Tibial nerve (tissue), 4 donors: ENCODE measurements at regions not wholly inside any gene's neighbourhood (a gene's known extent, or its start where the extent isn't known, plus 50 kb on each side); places are given as distances from the start of the nearest gene placed in this dataset.

ENCODE experiments used
- CTCF ChIP-seq, 5 experiments: fragments of 200-600 bp in 3 of 5; fragments of 450-650 bp in 2 of 5; sonication (generic) in 3 of 5; IDR thresholded peaks; one replicate each; pipeline ENCODE4 v1.5.1; 2016 to 2019; ENCODE audit warnings: antibody characterized with exemption in 5 of 5, mild to moderate bottlenecking in 3 of 5, moderate library complexity in 2 of 5
- EP300 ChIP-seq, 2 donors: sonication (generic); formaldehyde crosslinking; IDR thresholded peaks; one replicate each; pipeline ENCODE4 v1.6.1; 2017; ENCODE audit warnings: antibody characterized with exemption in 2 of 2, mild to moderate bottlenecking in 1 of 2

DNA sequence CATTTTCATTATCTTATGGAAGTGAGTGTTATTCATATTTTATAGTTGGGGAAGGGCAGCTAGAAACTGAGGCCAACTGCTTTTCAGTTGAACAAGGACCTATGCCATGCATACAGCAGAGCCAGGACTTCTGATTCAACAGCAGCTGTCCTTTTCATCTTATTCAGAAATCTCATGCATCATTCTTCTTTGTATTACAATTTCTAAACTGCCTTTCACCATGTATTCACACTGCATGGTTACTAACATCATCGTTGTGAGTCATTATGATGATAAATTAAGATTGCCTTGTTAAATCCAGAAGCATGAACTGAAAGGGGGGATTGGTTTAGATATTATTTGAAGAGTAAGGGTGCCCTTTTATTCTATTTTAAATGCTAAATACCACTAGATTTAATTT lies 1470.1 kb upstream of the GOT2 start:
- TF ChIP-seq CTCF (IDR thresholded peaks at IDR 0.05), result no peak
- no peak for TF ChIP-seq EP300 (IDR thresholded peaks at IDR 0.05)
